Ishikawa (cell line): ENCODE measurements at regions not wholly inside any gene's neighbourhood (a gene's known extent, or its start where the extent isn't known, plus 50 kb on each side); places are given as distances from the start of the nearest gene placed in this dataset.

Experiments
- CEBPB ChIP-seq: IDR thresholded peaks from 2 replicates; pipeline ENCODE4 v1.6.1; 2012
- RAD21 ChIP-seq: IDR thresholded peaks from 2 replicates; pipeline ENCODE4 v1.6.1; 2012; ENCODE audit warnings: low read depth
- TAF1 ChIP-seq: IDR thresholded peaks from 2 replicates; pipeline ENCODE4 v1.6.1; 2012; ENCODE audit warnings: low read depth, mild to moderate bottlenecking
- TEAD4 ChIP-seq: IDR thresholded peaks from 2 replicates; pipeline ENCODE4 v1.6.1; 2012

GRCh38 chr5:88658886-88659285 is 224.1 kb downstream of the MEF2C start:
- TF ChIP-seq CEBPB, result no peak
- no peak for TF ChIP-seq TEAD4
- no peak for TF ChIP-seq TAF1
- TF ChIP-seq RAD21, result no peak
